ENCODE measurements at regions not wholly inside any gene's neighbourhood (a gene's known extent, or its start where the extent isn't known, plus 50 kb on each side); places are given as distances from the start of the nearest gene placed in this dataset.
A peak's percentile ranks its signal among the peaks of the same experiment; 100 is the strongest.

- Histone ChIP-seq H2BK5ac (ENCODE audit: low read depth, low read length) (no peak overlapping the region), H3K27ac (ENCODE audit: low read depth, low read length) (no peak overlapping the region), H4K91ac (replicated peaks; ENCODE audit: insufficient read length, low read length) (no peak overlapping the region), H2BK20ac (ENCODE audit: low read length) (no peak overlapping the region), H3K23me2 (ENCODE audit: low read depth, low read length) (peaks cover 3% of the 10 kb centered on the region), H3K9me3 (ENCODE audit: insufficient read depth in 2 of 2, low read depth in 1 of 2, low read length in 1 of 2) (no peaks in the 10 kb centered on the region), H3K79me2 (ENCODE audit: control insufficient read depth in 1 of 2, insufficient read depth in 2 of 2, low read length in 2 of 2) (no peaks in the 10 kb centered on the region), H3K4me2 (ENCODE audit: insufficient read depth in 1 of 2, low read depth in 2 of 2, low read length in 2 of 2) (no peak overlapping the region), H3K4me3 (ENCODE audit: extremely low read depth in 1 of 4, insufficient read depth in 2 of 4, low read depth in 3 of 4, low read length in 4 of 4) (no peak overlapping the region), H3K27me3 (replicated peaks in 1 of 4; ENCODE audit: control insufficient read depth in 3 of 4, extremely low read depth in 1 of 4, insufficient read depth in 3 of 4, low read length in 3 of 4) (peaks cover 0 to 6% (median 1%) of the 10 kb centered on the region in 4 experiments; a peak in 2 of 7 replicates), H4K20me1 (replicated peaks in 1 of 2; ENCODE audit: control insufficient read depth in 1 of 2, insufficient read depth in 2 of 2, low read length in 2 of 2) (no peaks in the 10 kb centered on the region), H4K5ac (ENCODE audit: insufficient read length, low read depth, low read length) (no peak overlapping the region), H2BK15ac (ENCODE audit: low read length) (no peak overlapping the region), H3K56ac (replicated peaks; ENCODE audit: insufficient read length, low read depth, low read length) (no peak overlapping the region), H2BK120ac (replicated peaks; ENCODE audit: low read depth, low read length) (no peak overlapping the region), H2AFZ (ENCODE audit: low read length) (no peak overlapping the region), H3K18ac (ENCODE audit: extremely low read depth, low read length) (no peak overlapping the region), H3K14ac (ENCODE audit: insufficient read length) (no peak overlapping the region), H3K4ac (replicated peaks; ENCODE audit: insufficient read length, low read depth, low read length) (no peak overlapping the region), H3K9ac (replicated peaks in 1 of 4; ENCODE audit: extremely low read depth in 1 of 4, low read depth in 3 of 4, low read length in 3 of 4) (no peak overlapping the region), H2BK12ac (ENCODE audit: low read depth, low read length) (no peak overlapping the region), H3K36me3 (ENCODE audit: control insufficient read depth in 2 of 4, insufficient read depth in 4 of 4, low read length in 3 of 4) (no peaks in the 10 kb centered on the region), H3K4me1 (replicated peaks in 1 of 4; ENCODE audit: control insufficient read depth in 3 of 4, insufficient read depth in 4 of 4, low read length in 3 of 4) (no peaks in the 10 kb centered on the region), H2AK5ac (ENCODE audit: low read depth, low read length) (no peak overlapping the region), H4K8ac (ENCODE audit: extremely low read depth, insufficient read depth, low read length) (no peak overlapping the region; the same call in 1 of the 2 replicates), H3K79me1 (ENCODE audit: low read depth, low read length) (no peaks in the 10 kb centered on the region), H3K23ac (ENCODE audit: insufficient read length) (no peak overlapping the region)
- FAIRE-seq (no peak), DNase-seq (ENCODE audit: low read depth in 1 of 2, low spot score in 2 of 2) (no peak)
- peak in 1 of 3 experiments; percentile 12; a peak in 1 of 4 replicates for TF ChIP-seq CTCF (IDR thresholded peaks at IDR 0.05; ENCODE audit: control extremely low read depth in 1 of 3, insufficient read depth in 1 of 3, low read depth in 1 of 3, low read length in 3 of 3)
- TF ChIP-seq SIN3A (conservative IDR thresholded peaks at IDR 0.05 in 1 of 2, IDR thresholded peaks at IDR 0.05 in 1 of 2; ENCODE audit: low read depth in 1 of 2, low read length in 2 of 2): no peak
- CTCF ChIA-PET (ENCODE audit: partially characterized antibody): interaction anchor here (0.6 to 3.9 kb wide), 10 partner anchors 8 to 258 kb away, joined by 3 to 15 read pairs (median 5); no protein-coding TSS in a partner anchor
- POLR2A ChIA-PET (ENCODE audit: partially characterized antibody): no interaction called here
- 83% methylated on average over 5 of the region's 5 CpGs; no CpG with 5 or more reads in 1 of the 2 experiments for WGBS, 2 experiments (ENCODE audit: extremely low coverage in 1 of 2, insufficient coverage in 1 of 2, insufficient read length in 1 of 2, insufficient replicate concordance in 2 of 2, low coverage in 1 of 2, low lambda C conversion rate in 2 of 2, missing lambda C conversion rate in 1 of 2)
These were observed 423.5 kb downstream of the ZNF536 start for GRCh38 chr19:30795727-30796126.
